Panc1 (cell line): ENCODE measurements at regions not wholly inside any gene's neighbourhood (a gene's known extent, or its start where the extent isn't known, plus 50 kb on each side); places are given as distances from the start of the nearest gene placed in this dataset.

Experiments used
- ATAC-seq: fragments of 200-7000 bp; cut with Tn5 transposase; 2 replicates; pipeline ENCODE4 v1.9.1; 2020; ENCODE audit warnings: mild to moderate bottlenecking, moderate library complexity
- BruUV-seq: library from RNA; stranded (reverse); fragments of 400-500 nt; replicated peaks from 2 replicates; lab custom pipeline; 2021; lab: Mats Ljungman, UMichigan
- CTCF ChIA-PET: fragments of 300-600 bp; sonication (Branson Sonifier 250); formaldehyde crosslinking; loops from one replicate; lab custom pipeline; 2022; ENCODE audit warnings: antibody characterized with exemption; lab: Charles Lee
- POLR2A ChIA-PET: fragments of 300-600 bp; sonication (Branson Sonifier 250); formaldehyde crosslinking; loops from one replicate; lab custom pipeline; 2022; ENCODE audit warnings: antibody characterized with exemption; lab: Charles Lee
- DNase-seq: peaks from one replicate; pipeline ENCODE4 v3.0.0-alpha.2; 2010; ENCODE audit warnings: low read depth, low spot score
- H3K27ac ChIP-seq: 2 replicates; pipeline ENCODE4 v1.5.1; 2011; ENCODE audit warnings: mild to moderate bottlenecking, low read length, inconsistent platforms
- H3K27me3 ChIP-seq: fragments of 200-500 bp; sonication (Bioruptor generic); 2 replicates; pipeline ENCODE4 v1.6.0; 2014; ENCODE audit warnings: low read length, inconsistent platforms; ENCODE audit not compliant: control insufficient read depth, insufficient read depth
- H3K36me3 ChIP-seq: fragments of 200-500 bp; sonication (Bioruptor generic); 2 replicates; pipeline ENCODE4 v1.5.1; 2014; ENCODE audit warnings: inconsistent platforms, mild to moderate bottlenecking, low read length, moderate library complexity; ENCODE audit not compliant: control insufficient read depth, insufficient read depth
- H3K4me1 ChIP-seq: 2 replicates; pipeline ENCODE4 v1.5.1; 2011; ENCODE audit warnings: inconsistent platforms, mild to moderate bottlenecking, low read length, moderate library complexity; ENCODE audit not compliant: control insufficient read depth, insufficient read depth
- H3K4me3 ChIP-seq, 2 experiments: 2 replicates each; pipeline ENCODE4 v1.5.1; 2011 to 2012; ENCODE audit warnings: low read depth in 2 of 2, low read length in 2 of 2, mild to moderate bottlenecking in 2 of 2, inconsistent platforms in 1 of 2, moderate library complexity in 1 of 2
- H3K9me3 ChIP-seq: fragments of 200-500 bp; sonication (Bioruptor generic); 2 replicates; pipeline ENCODE4 v1.5.1; 2014; ENCODE audit warnings: low read depth, mild to moderate bottlenecking, inconsistent platforms, low read length, moderate library complexity; ENCODE audit not compliant: control insufficient read depth, insufficient read depth
- CTCF ChIP-seq: fragments of 450-650 bp; IDR thresholded peaks from 2 replicates; pipeline ENCODE4 v1.5.1; 2017; ENCODE audit warnings: mild to moderate bottlenecking
- POLR2AphosphoS5 ChIP-seq: IDR thresholded peaks from 2 replicates; pipeline ENCODE4 v1.6.1; 2012; ENCODE audit warnings: mild to moderate bottlenecking, low read depth, low read length, moderate library complexity
- REST ChIP-seq, 2 experiments: IDR thresholded peaks; 2 replicates each; pipeline ENCODE4 v1.6.1; 2011 to 2012; ENCODE audit warnings: low read depth in 2 of 2, control low read depth in 1 of 2, low read length in 1 of 2, mild to moderate bottlenecking in 1 of 2, moderate library complexity in 1 of 2; ENCODE audit not compliant: insufficient read depth in 1 of 2
- SIN3A ChIP-seq: IDR thresholded peaks from 2 replicates; pipeline ENCODE4 v1.6.1; 2012; ENCODE audit warnings: low read depth, mild to moderate bottlenecking, low read length, moderate library complexity, borderline replicate concordance; ENCODE audit not compliant: insufficient read depth
- TCF7L2 ChIP-seq: IDR thresholded peaks from 2 replicates; pipeline ENCODE4 v1.6.1; 2011; ENCODE audit warnings: mild to moderate bottlenecking, low read depth, low read length, inconsistent platforms
- in situ Hi-C: cut with HindIII; loops from 2 replicates; pipeline ENCODE4 v1.10.0; 2016; ENCODE audit warnings: low sequenced_read_pairs, low pct_unique_long_range_greater_than_20kb
- intact Hi-C: fragments of 100-400 bp; cut with micrococcal nuclease; formaldehyde crosslinking; loops from one replicate; pipeline ENCODE4 v1.10.0; 2022; ENCODE audit not compliant: unreplicated experiment

- Histone ChIP-seq H3K27me3 (no peaks in the 10 kb centered on the region), H3K27ac (no peak overlapping the region), H3K9me3 (no peaks in the 10 kb centered on the region), H3K4me1 (no peaks in the 10 kb centered on the region), H3K4me3 (no peak overlapping the region), H3K36me3 (no peaks in the 10 kb centered on the region)
- TF ChIP-seq CTCF (no peak), REST (IDR thresholded peaks at IDR 0.05; ENCODE audit: insufficient read depth in 1 of 2, low read depth in 2 of 2, low read length in 1 of 2) (no peak), TCF7L2 (no peak), POLR2AphosphoS5 (no peak), SIN3A (no peak)
- DNase-seq (no peak), ATAC-seq (no peak)
- POLR2A ChIA-PET: no interaction called here
- in situ Hi-C loops: no loop called here
- intact Hi-C loops: no loop called here
- CTCF ChIA-PET: no interaction called here
- BruUV-seq: no TSS peak
These were observed 357.4 kb downstream of the TDRD3 start for GRCh38 chr13:60754211-60755090.

- intact Hi-C loops: no loop called here
- no peaks in the 10 kb centered on the region for H3K9me3 ChIP-seq
- DNase-seq: no peak
- TF ChIP-seq SIN3A: no peak
- TF ChIP-seq CTCF: no peak
- TF ChIP-seq POLR2AphosphoS5: no peak
- TF ChIP-seq REST (IDR thresholded peaks at IDR 0.05; ENCODE audit: insufficient read depth in 1 of 2, low read depth in 2 of 2, low read length in 1 of 2): no peak
- TF ChIP-seq TCF7L2: no peak
- ChIA-PET POLR2A (no interaction called here), CTCF (interaction anchor here (0.6 kb wide), 1 partner anchor 109 kb away, joined by 9 read pairs; no protein-coding TSS in a partner anchor)
- H3K27me3 ChIP-seq: no peaks in the 10 kb centered on the region
- H3K4me1 ChIP-seq: no peaks in the 10 kb centered on the region
- no peak overlapping the region for H3K27ac ChIP-seq
- in situ Hi-C loops: no loop called here
- no peak for ATAC-seq
- BruUV-seq: no TSS peak
- no peak overlapping the region for H3K4me3 ChIP-seq
- H3K36me3 ChIP-seq: no peaks in the 10 kb centered on the region
These were observed 356.6 kb downstream of the TDRD3 start for GRCh38 chr13:60753641-60754040.
